Calu3 (cell line): ENCODE measurements at regions not wholly inside any gene's neighbourhood (a gene's known extent, or its start where the extent isn't known, plus 50 kb on each side); places are given as distances from the start of the nearest gene placed in this dataset.

Source experiments
- BruUV-seq: library from RNA; stranded (reverse); fragments of 400-500 nt; replicated peaks from 2 replicates; lab custom pipeline; 2021; lab: Mats Ljungman, UMichigan
- CTCF ChIA-PET: fragments of 300-600 bp; sonication (Branson Sonifier 250); formaldehyde crosslinking; loops from one replicate; lab custom pipeline; 2022; ENCODE audit warnings: antibody characterized with exemption; lab: Charles Lee
- DNase-seq: peaks from one replicate; pipeline ENCODE4 v3.0.0; 2022
- H3K27ac Mint-ChIP-seq: one replicate; pipeline ENCODE4 v1.8.0; 2022; ENCODE audit warnings: mixed read lengths; ENCODE audit not compliant: unreplicated experiment
- H3K27me3 Mint-ChIP-seq: one replicate; pipeline ENCODE4 v1.8.0; 2022; ENCODE audit warnings: mixed read lengths; ENCODE audit not compliant: unreplicated experiment
- H3K36me3 Mint-ChIP-seq: one replicate; pipeline ENCODE4 v1.8.0; 2022; ENCODE audit warnings: mild to moderate bottlenecking, moderate library complexity, mixed read lengths; ENCODE audit not compliant: insufficient read depth, unreplicated experiment
- H3K4me1 Mint-ChIP-seq: one replicate; pipeline ENCODE4 v1.8.0; 2022; ENCODE audit warnings: mild to moderate bottlenecking, low read depth, mixed read lengths; ENCODE audit not compliant: unreplicated experiment
- H3K4me3 Mint-ChIP-seq: one replicate; pipeline ENCODE4 v1.8.0; 2022; ENCODE audit warnings: mild to moderate bottlenecking, low read depth, moderate library complexity, mixed read lengths; ENCODE audit not compliant: unreplicated experiment
- H3K9me3 Mint-ChIP-seq: one replicate; pipeline ENCODE4 v1.8.0; 2022; ENCODE audit warnings: low read depth, mixed read lengths; ENCODE audit not compliant: unreplicated experiment
- intact Hi-C: fragments of 100-400 bp; cut with micrococcal nuclease; formaldehyde crosslinking; loops from one replicate; pipeline ENCODE4 v1.10.0; 2022; ENCODE audit not compliant: unreplicated experiment
- TF ChIP-seq, protein P1 (sequence below): fragments of 200-600 bp; IDR thresholded peaks from one replicate; pipeline ENCODE4 v1.8.0; 2022; ENCODE audit warnings: antibody characterized with exemption; ENCODE audit not compliant: unreplicated experiment

DNA sequence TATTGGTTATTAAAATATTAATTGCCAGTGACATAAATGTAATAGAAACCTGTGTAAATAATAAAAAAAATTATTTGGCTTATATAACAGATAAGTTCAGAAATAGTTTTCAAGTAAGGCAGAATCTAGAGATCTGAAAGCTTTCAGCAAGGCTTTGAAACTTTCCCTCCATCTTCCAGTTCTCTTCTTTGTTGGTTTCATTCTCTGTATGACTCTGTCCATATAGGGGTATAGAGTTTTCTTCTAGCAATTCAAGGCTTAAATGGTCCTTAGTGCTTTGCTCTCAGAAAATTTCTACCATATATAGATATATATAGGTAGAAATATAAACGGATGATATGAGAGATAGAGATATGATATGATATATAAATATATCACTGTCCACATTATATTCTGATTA is 160.5 kb upstream of the GABRA2 start:
- CTCF ChIA-PET = no interaction called here
- H3K36me3 Mint-ChIP-seq = no peaks in the 10 kb centered on the region
- intact Hi-C loops = no loop called here
- no peaks in the 10 kb centered on the region for H3K4me1 Mint-ChIP-seq
- DNase-seq = no peak
- no peaks in the 10 kb centered on the region for H3K27me3 Mint-ChIP-seq
- TF ChIP-seq, protein P1, sequence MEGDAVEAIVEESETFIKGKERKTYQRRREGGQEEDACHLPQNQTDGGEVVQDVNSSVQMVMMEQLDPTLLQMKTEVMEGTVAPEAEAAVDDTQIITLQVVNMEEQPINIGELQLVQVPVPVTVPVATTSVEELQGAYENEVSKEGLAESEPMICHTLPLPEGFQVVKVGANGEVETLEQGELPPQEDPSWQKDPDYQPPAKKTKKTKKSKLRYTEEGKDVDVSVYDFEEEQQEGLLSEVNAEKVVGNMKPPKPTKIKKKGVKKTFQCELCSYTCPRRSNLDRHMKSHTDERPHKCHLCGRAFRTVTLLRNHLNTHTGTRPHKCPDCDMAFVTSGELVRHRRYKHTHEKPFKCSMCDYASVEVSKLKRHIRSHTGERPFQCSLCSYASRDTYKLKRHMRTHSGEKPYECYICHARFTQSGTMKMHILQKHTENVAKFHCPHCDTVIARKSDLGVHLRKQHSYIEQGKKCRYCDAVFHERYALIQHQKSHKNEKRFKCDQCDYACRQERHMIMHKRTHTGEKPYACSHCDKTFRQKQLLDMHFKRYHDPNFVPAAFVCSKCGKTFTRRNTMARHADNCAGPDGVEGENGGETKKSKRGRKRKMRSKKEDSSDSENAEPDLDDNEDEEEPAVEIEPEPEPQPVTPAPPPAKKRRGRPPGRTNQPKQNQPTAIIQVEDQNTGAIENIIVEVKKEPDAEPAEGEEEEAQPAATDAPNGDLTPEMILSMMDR = no peak
- BruUV-seq = no TSS peak
- H3K4me3 Mint-ChIP-seq = no peak overlapping the region
- no peak overlapping the region for H3K27ac Mint-ChIP-seq
- peaks cover 5% of the 10 kb centered on the region for H3K9me3 Mint-ChIP-seq

DNA sequence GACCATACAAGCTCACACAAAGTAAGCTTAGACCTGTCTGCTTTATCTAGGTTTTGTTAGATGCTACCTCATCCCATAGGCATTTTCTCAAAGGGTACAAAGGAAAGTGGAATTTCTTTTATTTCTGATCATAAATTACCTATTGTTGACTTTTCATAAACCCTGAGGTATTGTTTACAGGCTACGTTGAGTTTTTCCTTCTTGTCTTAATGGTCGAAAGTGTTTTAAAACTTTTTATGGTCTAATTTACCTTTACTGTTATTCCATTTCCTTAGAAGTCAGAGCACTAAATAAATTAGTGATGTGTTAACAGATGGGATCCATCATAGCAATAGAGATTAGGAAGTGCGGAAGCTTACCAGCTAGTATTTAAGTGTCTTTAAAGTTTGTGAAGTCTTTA is 159.2 kb upstream of the GABRA2 start:
- CTCF ChIA-PET = no interaction called here
- intact Hi-C loops = no loop called here
- BruUV-seq = no TSS peak
- TF ChIP-seq, protein P1 = no peak
- Mint-ChIP-seq H3K27me3 (no peaks in the 10 kb centered on the region), H3K9me3 (peaks cover 5% of the 10 kb centered on the region), H3K4me3 (no peak overlapping the region), H3K36me3 (no peaks in the 10 kb centered on the region), H3K4me1 (no peaks in the 10 kb centered on the region), H3K27ac (no peak overlapping the region)
- no peak for DNase-seq

DNA sequence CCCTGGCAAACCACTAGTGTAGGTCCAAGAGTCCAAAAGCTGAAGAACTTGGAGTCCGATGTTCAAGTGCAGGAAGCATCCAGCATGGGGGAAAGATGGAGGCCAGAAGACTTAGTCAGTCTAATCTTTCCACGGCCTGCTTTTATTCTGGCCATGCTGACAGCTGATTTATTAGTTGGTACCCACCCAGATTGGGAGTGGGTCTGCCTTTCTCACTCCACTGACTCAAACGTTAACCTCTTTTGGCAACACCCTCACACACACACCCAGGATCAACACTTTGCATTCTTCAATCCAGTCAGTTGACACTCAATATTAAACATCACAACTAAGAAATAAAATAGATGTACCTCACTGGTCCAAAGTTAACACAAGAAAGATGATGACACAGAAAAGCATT is 134.8 kb upstream of the GABRA2 start:
- TF ChIP-seq, protein P1 = no peak
- Mint-ChIP-seq H3K4me1 (no peaks in the 10 kb centered on the region), H3K27ac (no peak overlapping the region), H3K9me3 (no peaks in the 10 kb centered on the region), H3K36me3 (no peaks in the 10 kb centered on the region), H3K4me3 (no peak overlapping the region), H3K27me3 (no peaks in the 10 kb centered on the region)
- DNase-seq = no peak
- intact Hi-C loops = no loop called here
- no TSS peak for BruUV-seq
- CTCF ChIA-PET = no interaction called here

DNA sequence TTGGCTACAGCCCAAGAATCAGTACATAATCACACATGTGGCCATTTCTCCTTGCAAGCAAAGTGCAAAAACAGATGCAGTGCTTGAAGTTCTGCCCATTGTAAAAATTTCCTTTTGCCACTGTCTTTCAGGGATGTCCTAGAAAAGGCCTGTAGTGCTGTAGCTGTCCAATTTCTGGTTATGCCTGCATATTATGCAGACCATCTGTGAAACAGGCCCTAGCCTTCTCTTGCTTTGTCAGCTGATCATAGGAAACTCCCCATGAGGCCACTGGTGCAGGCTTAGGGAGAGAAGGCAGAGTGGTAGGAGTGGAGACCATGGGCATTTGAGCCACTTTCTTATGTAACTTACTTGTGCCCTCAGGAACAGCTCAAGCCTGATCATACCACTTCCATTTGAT is 130.4 kb upstream of the GABRA2 start:
- Mint-ChIP-seq H3K4me1 (no peaks in the 10 kb centered on the region), H3K36me3 (no peaks in the 10 kb centered on the region), H3K9me3 (peaks cover 2% of the 10 kb centered on the region), H3K4me3 (no peak overlapping the region), H3K27ac (no peak overlapping the region), H3K27me3 (no peaks in the 10 kb centered on the region)
- DNase-seq = no peak
- TF ChIP-seq, protein P1 = no peak
- BruUV-seq = no TSS peak
- CTCF ChIA-PET = no interaction called here
- intact Hi-C loops = no loop called here
